ENCODE measurements at regions not wholly inside any gene's neighbourhood (a gene's known extent, or its start where the extent isn't known, plus 50 kb on each side); places are given as distances from the start of the nearest gene placed in this dataset.

GRCh38 chr5:74953937-74954720 lies 87.9 kb upstream of the FAM169A start:
- no peaks in the 10 kb centered on the region for H3K9me2 ChIP-seq (replicated peaks; ENCODE audit: insufficient read depth, low read length)
- H3K4me2 ChIP-seq (ENCODE audit: low read depth, low read length, poor library complexity, severe bottlenecking) = no peak overlapping the region
- no peaks in the 10 kb centered on the region for H3K9me3 ChIP-seq (ENCODE audit: insufficient read depth, low read length)
- no peak overlapping the region for H2AFZ ChIP-seq (ENCODE audit: low read depth, low read length, severe bottlenecking)
- H3F3A ChIP-seq (ENCODE audit: insufficient read depth) = no peaks in the 10 kb centered on the region
- H3K79me2 ChIP-seq (ENCODE audit: insufficient read depth, low read length) = no peaks in the 10 kb centered on the region
- H3K27ac ChIP-seq (ENCODE audit: low read depth, low read length) = no peak overlapping the region
- no peak overlapping the region for H3K4me3 ChIP-seq (ENCODE audit: insufficient read depth, low read length, poor library complexity, severe bottlenecking)
- H3K36me3 ChIP-seq (ENCODE audit: low read length) = no peaks in the 10 kb centered on the region
- no peaks in the 10 kb centered on the region for H4K20me1 ChIP-seq (ENCODE audit: low read depth, low read length)
- H3K27me3 ChIP-seq (ENCODE audit: low read length) = no peaks in the 10 kb centered on the region
- TF ChIP-seq EZH2phosphoT487 (conservative IDR thresholded peaks at IDR 0.05; ENCODE audit: low read length) = no peak
- H3K9ac ChIP-seq (ENCODE audit: low read length) = no peak overlapping the region

- Histone ChIP-seq H3K9me2 (replicated peaks; ENCODE audit: insufficient read depth, low read length) (no peaks in the 10 kb centered on the region), H3K36me3 (ENCODE audit: low read length) (no peaks in the 10 kb centered on the region), H3K27me3 (ENCODE audit: low read length) (no peaks in the 10 kb centered on the region), H3K27ac (ENCODE audit: low read depth, low read length) (no peak overlapping the region), H3K4me2 (ENCODE audit: low read depth, low read length, poor library complexity, severe bottlenecking) (no peak overlapping the region), H4K20me1 (ENCODE audit: low read depth, low read length) (no peaks in the 10 kb centered on the region), H2AFZ (ENCODE audit: low read depth, low read length, severe bottlenecking) (no peak overlapping the region), H3K79me2 (ENCODE audit: insufficient read depth, low read length) (no peaks in the 10 kb centered on the region), H3K9me3 (ENCODE audit: insufficient read depth, low read length) (no peaks in the 10 kb centered on the region), H3K9ac (ENCODE audit: low read length) (no peak overlapping the region), H3K4me3 (ENCODE audit: insufficient read depth, low read length, poor library complexity, severe bottlenecking) (no peak overlapping the region), H3F3A (ENCODE audit: insufficient read depth) (no peaks in the 10 kb centered on the region)
- TF ChIP-seq EZH2phosphoT487 (conservative IDR thresholded peaks at IDR 0.05; ENCODE audit: low read length) (no peak), CTCF (IDR thresholded peaks at IDR 0.05; ENCODE audit: insufficient read depth, low read length, poor library complexity, severe bottlenecking) (no peak)
Observed at GRCh38 chr5:74953554-74953936, 87.4 kb upstream of the FAM169A start.

- no peaks in the 10 kb centered on the region for H3K36me3 ChIP-seq (ENCODE audit: low read length)
- no peaks in the 10 kb centered on the region for H3K27me3 ChIP-seq (ENCODE audit: low read length)
- H3K9me3 ChIP-seq (ENCODE audit: insufficient read depth, low read length) = no peaks in the 10 kb centered on the region
- TF ChIP-seq CTCF (IDR thresholded peaks at IDR 0.05; ENCODE audit: insufficient read depth, low read length, poor library complexity, severe bottlenecking) (no peak), EZH2phosphoT487 (conservative IDR thresholded peaks at IDR 0.05; ENCODE audit: low read length) (no peak)
- H3K4me2 ChIP-seq (ENCODE audit: low read depth, low read length, poor library complexity, severe bottlenecking) = no peak overlapping the region
- H3K9me2 ChIP-seq (replicated peaks; ENCODE audit: insufficient read depth, low read length) = no peaks in the 10 kb centered on the region
- H3K79me2 ChIP-seq (ENCODE audit: insufficient read depth, low read length) = no peaks in the 10 kb centered on the region
- no peaks in the 10 kb centered on the region for H3F3A ChIP-seq (ENCODE audit: insufficient read depth)
- no peak overlapping the region for H3K27ac ChIP-seq (ENCODE audit: low read depth, low read length)
- no peak overlapping the region for H3K4me3 ChIP-seq (ENCODE audit: insufficient read depth, low read length, poor library complexity, severe bottlenecking)
- H2AFZ ChIP-seq (ENCODE audit: low read depth, low read length, severe bottlenecking) = no peak overlapping the region
- H3K9ac ChIP-seq (ENCODE audit: low read length) = no peak overlapping the region
- no peaks in the 10 kb centered on the region for H4K20me1 ChIP-seq (ENCODE audit: low read depth, low read length)
Observed at GRCh38 chr5:74952406-74952805, 86.2 kb upstream of the FAM169A start.

GRCh38 chr5:74951865-74952264 lies 85.7 kb upstream of the FAM169A start:
- Histone ChIP-seq H3K4me3 (ENCODE audit: insufficient read depth, low read length, poor library complexity, severe bottlenecking) (no peak overlapping the region), H3K27ac (ENCODE audit: low read depth, low read length) (no peak overlapping the region), H3F3A (ENCODE audit: insufficient read depth) (no peaks in the 10 kb centered on the region)

More at GRCh38 chr5:74951865-74952264, 85.7 kb upstream of the FAM169A start:
- no peak overlapping the region for H3K9ac ChIP-seq (ENCODE audit: low read length)
- H3K4me2 ChIP-seq (ENCODE audit: low read depth, low read length, poor library complexity, severe bottlenecking) = no peak overlapping the region
- H2AFZ ChIP-seq (ENCODE audit: low read depth, low read length, severe bottlenecking) = no peak overlapping the region
- H3K79me2 ChIP-seq (ENCODE audit: insufficient read depth, low read length) = no peaks in the 10 kb centered on the region
- H4K20me1 ChIP-seq (ENCODE audit: low read depth, low read length) = no peaks in the 10 kb centered on the region
- no peaks in the 10 kb centered on the region for H3K9me3 ChIP-seq (ENCODE audit: insufficient read depth, low read length)
- TF ChIP-seq EZH2phosphoT487 (conservative IDR thresholded peaks at IDR 0.05; ENCODE audit: low read length) (no peak), CTCF (IDR thresholded peaks at IDR 0.05; ENCODE audit: insufficient read depth, low read length, poor library complexity, severe bottlenecking) (no peak)
- H3K36me3 ChIP-seq (ENCODE audit: low read length) = no peaks in the 10 kb centered on the region
- H3K9me2 ChIP-seq (replicated peaks; ENCODE audit: insufficient read depth, low read length) = no peaks in the 10 kb centered on the region
- H3K27me3 ChIP-seq (ENCODE audit: low read length) = no peaks in the 10 kb centered on the region
